Muscle of leg (tissue), 3 donors: ENCODE measurements at regions not wholly inside any gene's neighbourhood (a gene's known extent, or its start where the extent isn't known, plus 50 kb on each side); places are given as distances from the start of the nearest gene placed in this dataset.

ENCODE experiments used
- DNase-seq: peaks from one replicate; pipeline ENCODE4 v3.0.0; 2013
- H3K27ac ChIP-seq: one replicate; pipeline ENCODE4 v1.5.1; 2013; ENCODE audit warnings: mild to moderate bottlenecking, low read length, control low read depth
- H3K27me3 ChIP-seq: one replicate; pipeline ENCODE4 v1.6.1; 2013; ENCODE audit warnings: low read length; ENCODE audit not compliant: control insufficient read depth, insufficient read depth
- H3K36me3 ChIP-seq: one replicate; pipeline ENCODE4 v1.6.1; 2013; ENCODE audit warnings: low read length; ENCODE audit not compliant: control insufficient read depth, insufficient read depth
- H3K4me1 ChIP-seq: one replicate; pipeline ENCODE4 v1.6.1; 2013; ENCODE audit warnings: low read length; ENCODE audit not compliant: control insufficient read depth, insufficient read depth
- H3K4me3 ChIP-seq: one replicate; pipeline ENCODE4 v1.5.1; 2013; ENCODE audit warnings: low read length, control low read depth
- H3K9me3 ChIP-seq: replicated peaks from 2 replicates; pipeline ENCODE4 v1.6.1; 2013; ENCODE audit warnings: low read depth, low read length; ENCODE audit not compliant: control insufficient read depth
- WGBS: methylation state at CpG from one replicate; pipeline ENCODE4 v1.1.5; 2013; ENCODE audit warnings: missing lambda C conversion rate; ENCODE audit not compliant: insufficient coverage; 5-methylcytosine and 5-hydroxymethylcytosine counted together

DNA sequence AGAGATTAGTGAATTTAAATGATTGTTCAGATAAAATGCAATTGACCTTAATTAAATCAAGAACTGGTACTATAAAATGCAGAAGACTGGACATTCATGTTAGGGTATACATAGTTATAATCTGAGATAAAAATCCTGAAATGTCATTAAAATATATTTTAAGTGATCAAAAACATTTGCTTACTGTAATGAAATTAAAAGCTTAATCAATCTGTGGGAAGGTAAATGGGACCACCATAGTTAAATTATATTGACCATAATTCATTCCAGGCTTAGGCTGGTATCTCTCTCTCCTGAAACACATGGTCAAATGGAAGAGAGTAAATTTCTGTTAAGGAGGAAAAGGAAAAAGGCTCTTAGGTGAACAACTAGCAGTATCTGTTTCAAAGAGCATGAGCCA is 474.4 kb downstream of the C4orf33 start:
- H3K36me3 ChIP-seq, result no peaks in the 10 kb centered on the region
- no peaks in the 10 kb centered on the region for H3K27me3 ChIP-seq
- no peaks in the 10 kb centered on the region for H3K9me3 ChIP-seq
- H3K4me3 ChIP-seq, result no peak overlapping the region
- H3K27ac ChIP-seq, result no peak overlapping the region
- H3K4me1 ChIP-seq, result no peaks in the 10 kb centered on the region
- DNase-seq, result no peak

DNA sequence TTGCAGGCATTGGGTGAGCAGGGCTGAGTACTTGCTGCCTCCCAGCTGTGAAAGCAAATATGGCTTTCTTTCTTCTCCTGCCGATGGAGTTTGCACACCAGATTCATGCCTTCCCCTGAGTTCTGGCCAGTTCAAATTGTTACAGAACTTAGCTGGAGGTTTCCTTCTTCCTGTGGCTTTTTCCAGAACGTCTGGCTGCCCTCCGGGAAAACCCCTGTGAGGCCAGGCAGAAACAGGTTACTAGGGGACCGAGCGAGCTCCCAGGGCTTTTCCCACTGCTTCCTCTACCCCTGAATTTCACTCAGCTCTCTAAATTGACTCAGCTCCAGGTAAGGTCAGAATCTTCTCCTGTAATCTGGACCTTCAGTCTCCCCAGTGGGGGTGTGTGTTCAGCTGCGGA is 482.4 kb downstream of the C4orf33 start:
- Histone ChIP-seq H3K9me3 (no peaks in the 10 kb centered on the region), H3K4me3 (no peak overlapping the region), H3K4me1 (no peaks in the 10 kb centered on the region), H3K36me3 (no peaks in the 10 kb centered on the region), H3K27ac (no peak overlapping the region), H3K27me3 (no peaks in the 10 kb centered on the region)
- 52% methylated on average over 5 of the region's 6 CpGs for WGBS
- DNase-seq, result no peak

DNA sequence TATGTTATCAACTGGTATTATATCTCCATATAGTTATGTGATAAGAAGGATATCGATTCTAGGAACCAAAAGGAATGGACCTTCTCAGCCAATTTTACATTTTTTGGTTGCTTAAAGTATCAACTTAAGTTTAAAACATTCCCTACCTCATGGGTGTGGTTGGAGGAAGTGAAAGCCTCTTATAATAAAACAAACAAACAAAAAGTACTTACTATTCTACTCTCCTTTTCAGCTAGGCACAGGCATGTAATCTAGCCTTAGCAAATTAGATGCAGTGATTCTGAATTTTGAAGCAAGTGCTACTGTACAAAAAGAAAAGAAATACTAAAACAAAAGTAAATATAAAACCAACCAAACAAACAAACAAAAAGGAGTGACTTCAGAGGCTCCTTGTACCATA is 485.4 kb downstream of the C4orf33 start:
- Histone ChIP-seq H3K27ac (no peak overlapping the region), H3K4me3 (no peak overlapping the region), H3K4me1 (no peaks in the 10 kb centered on the region), H3K27me3 (no peaks in the 10 kb centered on the region), H3K9me3 (no peaks in the 10 kb centered on the region), H3K36me3 (no peaks in the 10 kb centered on the region)
- no CpG with 5 or more reads among the region's 1 CpG for WGBS
- DNase-seq, result no peak

DNA sequence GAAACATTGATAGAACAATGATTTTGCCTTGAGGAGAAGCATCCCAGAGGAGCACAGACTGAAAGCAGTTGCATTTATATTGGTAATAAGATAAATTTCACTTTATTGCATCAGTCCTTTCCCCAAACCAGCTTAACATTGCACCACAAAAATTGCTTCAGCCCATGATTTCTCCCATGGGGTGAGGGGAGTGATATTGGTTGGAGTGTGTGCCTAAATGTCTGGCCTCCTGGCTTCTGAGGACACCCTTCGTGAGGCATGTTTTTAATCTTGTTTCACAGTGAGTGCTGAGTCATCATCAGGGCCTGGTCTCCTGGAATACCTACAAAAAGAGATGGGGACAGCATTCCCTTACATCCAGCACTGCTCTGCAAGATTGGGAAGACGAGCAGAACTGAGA is 487.9 kb downstream of the C4orf33 start:
- Histone ChIP-seq H3K9me3 (no peaks in the 10 kb centered on the region), H3K36me3 (no peaks in the 10 kb centered on the region), H3K4me1 (no peaks in the 10 kb centered on the region), H3K27me3 (no peaks in the 10 kb centered on the region), H3K4me3 (no peak overlapping the region), H3K27ac (no peak overlapping the region)
- 40% methylated on average over 1 of the region's 2 CpGs for whole genome bisulfite sequencing
- DNase-seq, result peak; percentile 30

DNA sequence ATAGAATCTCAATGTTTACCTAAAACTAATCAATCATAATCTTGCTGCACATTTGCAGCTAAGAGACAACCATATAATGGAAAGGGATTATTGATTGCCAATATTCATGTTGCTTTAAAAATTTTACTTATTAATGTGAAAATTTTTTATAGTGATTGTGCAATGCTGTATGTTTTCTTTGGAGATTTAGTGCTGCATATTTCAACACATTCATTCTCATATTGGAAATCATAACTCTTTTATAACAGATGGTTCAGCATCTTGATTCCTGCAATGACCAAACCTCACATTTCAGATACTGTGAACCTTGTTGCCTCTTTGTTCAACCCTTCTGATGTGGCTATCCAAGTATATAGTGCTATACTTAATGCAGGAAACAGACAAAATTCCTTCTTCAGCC is 502.6 kb downstream of the C4orf33 start:
- no peaks in the 10 kb centered on the region for H3K4me1 ChIP-seq
- peaks cover 2% of the 10 kb centered on the region for H3K9me3 ChIP-seq
- DNase-seq, result no peak
- no peak overlapping the region for H3K4me3 ChIP-seq
- H3K36me3 ChIP-seq, result no peaks in the 10 kb centered on the region
- H3K27ac ChIP-seq, result no peak overlapping the region
- no peaks in the 10 kb centered on the region for H3K27me3 ChIP-seq

DNA sequence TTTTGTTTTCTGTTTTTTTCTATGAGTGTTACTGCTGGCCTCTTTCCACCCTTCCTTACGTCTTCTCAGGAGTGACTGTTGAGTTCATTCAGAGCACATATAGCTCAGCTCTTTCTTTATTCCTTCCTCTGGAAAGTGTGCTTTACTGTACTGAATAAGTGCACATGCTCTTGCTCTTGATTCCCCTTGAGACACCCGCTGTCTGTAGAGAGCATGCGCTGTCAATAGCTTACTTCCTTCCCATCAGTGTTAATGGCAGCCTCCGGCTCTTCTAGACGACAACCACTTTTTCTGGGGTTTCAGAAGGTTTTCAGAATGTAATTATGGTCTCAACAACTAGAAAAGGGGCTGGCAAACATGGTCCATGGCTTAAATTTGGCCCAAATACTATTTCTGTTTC is 504.9 kb downstream of the C4orf33 start:
- no peaks in the 10 kb centered on the region for H3K4me1 ChIP-seq
- H3K27me3 ChIP-seq, result no peaks in the 10 kb centered on the region
- no peak overlapping the region for H3K27ac ChIP-seq
- no CpG with 5 or more reads among the region's 5 CpGs for WGBS
- DNase-seq, result no peak
- no peak overlapping the region for H3K4me3 ChIP-seq
- H3K36me3 ChIP-seq, result no peaks in the 10 kb centered on the region
- no peaks in the 10 kb centered on the region for H3K9me3 ChIP-seq

DNA sequence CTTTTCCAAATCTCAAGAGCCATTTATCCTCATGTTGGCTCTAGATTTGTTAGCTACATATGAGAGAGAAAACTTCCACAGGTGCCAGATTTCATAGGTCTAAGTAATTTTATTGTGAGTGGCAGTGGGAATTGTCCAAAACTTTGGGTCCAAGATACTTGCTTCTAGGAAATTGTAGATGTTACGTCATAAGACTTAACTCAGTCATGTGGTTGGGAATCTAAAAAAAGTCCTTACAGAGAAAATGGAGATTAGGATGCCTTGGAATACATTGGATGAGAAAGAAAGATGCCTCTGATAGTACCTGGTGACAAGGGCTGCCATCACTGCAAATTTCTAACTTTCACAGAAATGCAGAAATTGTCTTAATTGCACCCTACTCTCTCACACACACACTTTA is 506.5 kb downstream of the C4orf33 start:
- H3K27me3 ChIP-seq, result no peaks in the 10 kb centered on the region

DNA sequence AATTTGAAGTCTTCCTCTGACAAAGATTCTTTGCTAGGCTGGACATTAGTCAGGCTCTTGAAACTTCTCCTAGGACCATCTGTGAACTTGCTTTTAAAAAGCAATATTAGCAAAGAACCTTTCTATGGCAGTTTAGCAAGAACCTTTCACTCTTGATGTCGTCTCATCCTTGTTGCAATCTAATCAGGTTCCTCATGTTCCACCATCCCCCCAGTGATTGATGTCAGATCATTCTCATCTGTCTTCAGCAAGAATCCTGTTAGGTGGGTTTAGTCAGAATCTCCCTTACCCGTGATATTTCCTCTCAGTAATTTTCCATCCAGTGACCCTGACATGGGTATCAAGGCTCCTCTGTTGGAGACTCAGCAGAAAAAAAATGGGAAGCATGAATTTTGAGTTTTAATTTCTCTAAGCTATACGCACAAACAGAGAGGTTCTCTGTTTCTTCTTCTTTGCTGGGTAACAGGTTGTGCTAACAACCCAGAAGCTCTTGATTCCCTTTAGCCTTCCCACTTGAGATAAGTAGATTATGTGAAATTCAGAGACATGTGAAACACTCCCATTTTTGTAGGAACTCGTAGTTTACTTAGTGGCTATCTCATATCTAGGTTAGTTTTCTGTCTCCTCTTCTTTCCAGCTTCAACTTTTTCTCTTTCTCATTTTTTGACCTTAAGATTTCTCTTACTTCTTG is 507.4 kb downstream of the C4orf33 start:
- H3K4me3 ChIP-seq, result no peak overlapping the region
- no peaks in the 10 kb centered on the region for H3K27me3 ChIP-seq
- H3K4me1 ChIP-seq, result no peaks in the 10 kb centered on the region
- no peaks in the 10 kb centered on the region for H3K36me3 ChIP-seq
- no peaks in the 10 kb centered on the region for H3K9me3 ChIP-seq
- WGBS, result 100% methylated on average over 1 of the region's 4 CpGs
- DNase-seq, result no peak
- no peak overlapping the region for H3K27ac ChIP-seq

More for the DNA sequence above, 506.5 kb downstream of the C4orf33 start:
- Histone ChIP-seq H3K36me3 (no peaks in the 10 kb centered on the region), H3K27ac (no peak overlapping the region), H3K4me3 (no peak overlapping the region), H3K9me3 (no peaks in the 10 kb centered on the region), H3K4me1 (no peaks in the 10 kb centered on the region)
- DNase-seq, result no peak
- 83% methylated on average over 1 of the region's 1 CpG for WGBS

DNA sequence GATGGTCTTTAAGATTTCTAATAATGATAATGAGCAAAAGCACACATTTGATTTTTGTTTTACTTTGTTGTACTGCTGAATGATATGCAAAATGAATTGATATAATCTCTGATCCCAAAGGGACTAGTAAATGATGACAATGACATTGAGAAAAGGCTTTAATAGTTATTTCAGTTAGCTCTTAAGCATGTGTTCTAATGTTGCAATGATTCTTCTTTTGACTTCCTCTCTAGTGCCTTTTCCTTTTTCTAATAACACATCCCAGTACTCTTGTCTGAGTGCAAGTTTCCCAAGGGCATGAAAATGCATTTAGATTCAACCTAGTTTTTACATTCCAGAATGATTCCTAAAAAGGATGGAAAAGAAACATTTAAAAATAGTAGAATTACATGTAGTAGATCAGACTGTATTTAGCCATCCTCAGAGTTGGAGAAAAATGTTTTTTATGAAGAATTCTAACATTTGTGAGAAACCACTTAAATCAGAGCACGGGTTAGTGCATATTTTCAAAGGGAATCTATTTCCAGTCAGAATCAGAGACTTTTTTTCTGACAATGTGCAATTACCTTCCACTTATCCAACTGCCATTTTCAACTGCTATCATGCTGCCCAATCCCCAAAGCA is 508.8 kb downstream of the C4orf33 start:
- no peaks in the 10 kb centered on the region for H3K27me3 ChIP-seq
- no peak overlapping the region for H3K27ac ChIP-seq
- no peaks in the 10 kb centered on the region for H3K9me3 ChIP-seq
- no peak overlapping the region for H3K4me3 ChIP-seq
- H3K4me1 ChIP-seq, result no peaks in the 10 kb centered on the region
- H3K36me3 ChIP-seq, result no peaks in the 10 kb centered on the region
- whole genome bisulfite sequencing, result no CpG with 5 or more reads among the region's 1 CpG
- DNase-seq, result peak; percentile 53

DNA sequence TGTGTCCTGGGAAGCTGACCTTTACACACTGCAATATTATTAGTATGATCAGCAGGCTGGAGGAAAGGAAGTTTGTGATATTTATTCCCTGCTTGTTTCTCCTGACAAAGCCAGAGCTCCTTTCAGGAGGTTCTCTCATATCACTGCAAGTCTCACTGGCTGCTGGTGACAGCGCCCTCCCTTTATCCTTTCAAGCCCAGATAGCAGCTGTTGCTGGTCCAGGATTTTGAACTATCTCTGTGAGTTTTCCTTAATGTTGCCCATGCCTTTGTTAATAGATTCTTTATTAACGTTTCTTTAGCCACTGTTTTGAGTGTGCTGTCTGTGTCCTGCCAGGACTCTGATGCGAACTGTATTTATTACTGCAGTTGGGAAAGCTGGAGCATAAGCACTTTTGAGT is 518.7 kb downstream of the C4orf33 start:
- no peak for DNase-seq
- H3K4me1 ChIP-seq, result no peaks in the 10 kb centered on the region
- H3K4me3 ChIP-seq, result no peak overlapping the region
- H3K27ac ChIP-seq, result no peak overlapping the region
- H3K27me3 ChIP-seq, result no peaks in the 10 kb centered on the region
- H3K36me3 ChIP-seq, result no peaks in the 10 kb centered on the region
- H3K9me3 ChIP-seq, result no peaks in the 10 kb centered on the region
- 13% methylated on average over 1 of the region's 3 CpGs for WGBS

DNA sequence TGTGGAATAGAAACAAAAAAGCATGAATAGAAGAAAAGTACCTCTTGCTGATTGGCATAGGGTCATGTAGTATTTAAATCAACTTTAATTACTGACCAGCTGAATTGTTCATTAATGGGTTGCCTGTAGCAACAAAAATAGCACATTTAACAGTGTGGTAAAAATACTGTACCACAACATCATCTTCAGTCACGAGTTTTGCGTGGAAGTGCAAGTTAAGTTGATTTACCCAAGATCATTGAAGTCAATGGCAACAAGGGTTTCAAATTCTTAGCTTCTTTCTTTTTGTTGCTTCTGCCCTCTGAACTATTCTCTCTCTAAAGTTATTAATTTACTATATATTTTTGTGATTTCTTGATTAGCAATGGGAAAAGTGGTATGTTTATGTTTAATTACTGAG is 526.6 kb downstream of the C4orf33 start:
- no peak overlapping the region for H3K4me3 ChIP-seq
- no peaks in the 10 kb centered on the region for H3K27me3 ChIP-seq
- H3K36me3 ChIP-seq, result no peaks in the 10 kb centered on the region
- H3K9me3 ChIP-seq, result no peaks in the 10 kb centered on the region
- no CpG with 5 or more reads among the region's 2 CpGs for WGBS
- no peak for DNase-seq
- H3K27ac ChIP-seq, result no peak overlapping the region
- no peaks in the 10 kb centered on the region for H3K4me1 ChIP-seq
